Breast epithelium (tissue), 3 donors: ENCODE measurements at regions not wholly inside any gene's neighbourhood (a gene's known extent, or its start where the extent isn't known, plus 50 kb on each side); places are given as distances from the start of the nearest gene placed in this dataset.

Experiments
- POLR2A ChIP-seq: fragments of 450-650 bp; IDR thresholded peaks from one replicate; pipeline ENCODE4 v1.6.1; 2016; ENCODE audit warnings: antibody characterized with exemption, mild to moderate bottlenecking, moderate library complexity
- POLR2AphosphoS5 ChIP-seq, 3 donors: sonication (generic); formaldehyde crosslinking; IDR thresholded peaks; one replicate each; pipeline ENCODE4 v1.6.1; 2017; ENCODE audit warnings: antibody characterized with exemption in 3 of 3
- TF ChIP-seq, protein P1 (sequence below), 3 donors: fragments of 450-650 bp; IDR thresholded peaks; one replicate each; pipeline ENCODE4 v1.5.1; 2016 to 2017; ENCODE audit warnings: antibody characterized with exemption in 3 of 3, mild to moderate bottlenecking in 3 of 3, moderate library complexity in 3 of 3

DNA sequence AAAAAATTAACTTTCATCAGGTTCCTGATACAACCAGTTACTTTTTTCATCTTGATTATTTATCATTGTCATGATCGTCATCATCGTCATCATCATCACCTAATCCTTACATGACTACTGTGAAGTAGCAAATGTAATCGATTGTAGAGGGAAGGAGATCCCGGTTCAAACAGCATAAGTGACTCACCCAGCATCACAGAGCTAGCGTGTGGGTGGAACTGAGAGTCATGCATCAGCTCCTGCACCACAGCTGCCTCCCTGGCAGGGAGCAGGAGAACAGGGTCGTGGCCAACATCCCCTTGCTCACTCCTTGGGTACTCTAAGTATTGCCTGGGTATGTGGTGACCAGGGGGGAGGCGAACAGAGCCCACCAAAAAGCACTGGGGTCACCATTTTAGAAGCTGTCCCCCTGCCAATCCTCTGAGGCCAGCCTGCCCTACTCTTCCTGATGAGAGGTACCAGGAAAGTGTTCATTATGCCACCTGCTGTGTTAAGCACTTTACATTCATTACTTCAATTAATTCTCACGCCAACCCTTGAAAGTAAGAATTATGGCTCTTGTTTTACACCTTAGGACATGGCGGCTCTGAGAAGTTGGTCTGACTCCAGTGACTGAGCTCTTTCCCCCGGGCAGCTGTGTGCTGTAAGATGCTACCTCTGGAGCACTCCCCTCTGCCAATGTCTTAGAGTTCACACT lies 425.2 kb downstream of the CD83 start:
- TF ChIP-seq, protein P1, sequence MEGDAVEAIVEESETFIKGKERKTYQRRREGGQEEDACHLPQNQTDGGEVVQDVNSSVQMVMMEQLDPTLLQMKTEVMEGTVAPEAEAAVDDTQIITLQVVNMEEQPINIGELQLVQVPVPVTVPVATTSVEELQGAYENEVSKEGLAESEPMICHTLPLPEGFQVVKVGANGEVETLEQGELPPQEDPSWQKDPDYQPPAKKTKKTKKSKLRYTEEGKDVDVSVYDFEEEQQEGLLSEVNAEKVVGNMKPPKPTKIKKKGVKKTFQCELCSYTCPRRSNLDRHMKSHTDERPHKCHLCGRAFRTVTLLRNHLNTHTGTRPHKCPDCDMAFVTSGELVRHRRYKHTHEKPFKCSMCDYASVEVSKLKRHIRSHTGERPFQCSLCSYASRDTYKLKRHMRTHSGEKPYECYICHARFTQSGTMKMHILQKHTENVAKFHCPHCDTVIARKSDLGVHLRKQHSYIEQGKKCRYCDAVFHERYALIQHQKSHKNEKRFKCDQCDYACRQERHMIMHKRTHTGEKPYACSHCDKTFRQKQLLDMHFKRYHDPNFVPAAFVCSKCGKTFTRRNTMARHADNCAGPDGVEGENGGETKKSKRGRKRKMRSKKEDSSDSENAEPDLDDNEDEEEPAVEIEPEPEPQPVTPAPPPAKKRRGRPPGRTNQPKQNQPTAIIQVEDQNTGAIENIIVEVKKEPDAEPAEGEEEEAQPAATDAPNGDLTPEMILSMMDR (IDR thresholded peaks at IDR 0.05) = no peak
- no peak for TF ChIP-seq POLR2A
- no peak for TF ChIP-seq POLR2AphosphoS5 (IDR thresholded peaks at IDR 0.05)
